ENCODE measurements at regions not wholly inside any gene's neighbourhood (a gene's known extent, or its start where the extent isn't known, plus 50 kb on each side); places are given as distances from the start of the nearest gene placed in this dataset.

DNA sequence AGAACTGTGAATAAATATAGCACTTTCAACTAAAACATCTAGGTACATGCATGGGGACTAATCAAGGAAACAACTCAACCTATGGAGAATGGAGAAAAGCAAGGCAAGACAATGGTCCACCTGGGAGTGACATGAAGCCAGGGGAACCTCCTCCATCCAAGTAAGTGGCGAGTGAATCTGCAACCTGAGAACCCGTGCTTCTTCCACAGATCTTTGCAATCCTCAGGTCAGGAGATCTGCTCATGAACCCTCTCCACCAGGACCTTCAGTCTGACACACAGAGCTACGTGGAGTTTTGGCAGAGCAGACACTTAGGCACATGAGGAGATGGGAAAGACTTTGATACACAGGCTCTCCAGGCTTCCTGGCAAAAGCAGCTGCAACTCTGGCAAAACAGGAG, 58.8 kb upstream of the KHDRBS2 start:
- Histone ChIP-seq H3K9me3 (ENCODE audit: insufficient read depth, low read length) (no peaks in the 10 kb centered on the region), H3K4me3 (ENCODE audit: insufficient read length, low read depth) (no peak overlapping the region), H3K27me3 (ENCODE audit: insufficient read depth, insufficient read length) (no peaks in the 10 kb centered on the region), H3K4me1 (ENCODE audit: insufficient read depth, insufficient read length) (no peaks in the 10 kb centered on the region), H3K9ac (ENCODE audit: insufficient read length, low read depth) (no peak overlapping the region), H3K36me3 (ENCODE audit: insufficient read depth, insufficient read length, low read length) (no peaks in the 10 kb centered on the region)
- no peak for TF ChIP-seq SUZ12 (IDR thresholded peaks at IDR 0.05; ENCODE audit: extremely low read depth, insufficient read depth, insufficient read length)
- no peak for TF ChIP-seq YY1 (IDR thresholded peaks at IDR 0.05; ENCODE audit: insufficient read depth, insufficient read length)
- no peak for TF ChIP-seq ZNF274 (IDR thresholded peaks at IDR 0.05; ENCODE audit: low read depth, low read length)
- no peak for DNase-seq (ENCODE audit: low read depth, low spot score)

DNA sequence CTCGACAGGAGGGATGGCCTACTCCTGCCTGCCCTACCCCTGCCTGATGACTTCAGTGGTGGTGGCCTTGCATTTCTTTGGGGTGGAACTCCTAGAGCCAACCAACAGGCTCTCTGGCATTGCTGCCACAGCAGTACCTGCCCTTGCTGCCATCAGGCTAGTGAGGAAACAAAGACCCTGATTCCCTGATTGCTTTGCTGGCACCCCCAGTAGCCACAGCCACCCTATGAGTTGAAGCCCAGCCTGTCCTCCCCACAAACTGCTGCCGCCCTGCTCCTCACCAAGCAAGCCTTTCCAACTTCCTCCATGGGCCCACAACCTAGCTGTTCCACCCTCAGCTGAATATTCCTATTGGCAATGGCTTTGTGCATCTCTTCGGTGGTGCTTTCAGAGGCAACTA, 52.5 kb upstream of the KHDRBS2 start:
- H3K4me3 ChIP-seq (ENCODE audit: insufficient read length, low read depth): no peak overlapping the region
- TF ChIP-seq ZNF274 (IDR thresholded peaks at IDR 0.05; ENCODE audit: low read depth, low read length) (no peak), SUZ12 (IDR thresholded peaks at IDR 0.05; ENCODE audit: extremely low read depth, insufficient read depth, insufficient read length) (no peak), YY1 (IDR thresholded peaks at IDR 0.05; ENCODE audit: insufficient read depth, insufficient read length) (no peak)

More for the DNA sequence above, 52.5 kb upstream of the KHDRBS2 start:
- no peaks in the 10 kb centered on the region for H3K36me3 ChIP-seq (ENCODE audit: insufficient read depth, insufficient read length, low read length)
- no peak overlapping the region for H3K9ac ChIP-seq (ENCODE audit: insufficient read length, low read depth)
- no peaks in the 10 kb centered on the region for H3K4me1 ChIP-seq (ENCODE audit: insufficient read depth, insufficient read length)
- DNase-seq (ENCODE audit: low read depth, low spot score): no peak
- no peaks in the 10 kb centered on the region for H3K9me3 ChIP-seq (ENCODE audit: insufficient read depth, low read length)
- no peaks in the 10 kb centered on the region for H3K27me3 ChIP-seq (ENCODE audit: insufficient read depth, insufficient read length)

Data from NT2/D1 (cell line).